ENCODE measurements at regions not wholly inside any gene's neighbourhood (a gene's known extent, or its start where the extent isn't known, plus 50 kb on each side); places are given as distances from the start of the nearest gene placed in this dataset.
A peak's percentile ranks its signal among the peaks of the same experiment; 100 is the strongest.

DNA sequence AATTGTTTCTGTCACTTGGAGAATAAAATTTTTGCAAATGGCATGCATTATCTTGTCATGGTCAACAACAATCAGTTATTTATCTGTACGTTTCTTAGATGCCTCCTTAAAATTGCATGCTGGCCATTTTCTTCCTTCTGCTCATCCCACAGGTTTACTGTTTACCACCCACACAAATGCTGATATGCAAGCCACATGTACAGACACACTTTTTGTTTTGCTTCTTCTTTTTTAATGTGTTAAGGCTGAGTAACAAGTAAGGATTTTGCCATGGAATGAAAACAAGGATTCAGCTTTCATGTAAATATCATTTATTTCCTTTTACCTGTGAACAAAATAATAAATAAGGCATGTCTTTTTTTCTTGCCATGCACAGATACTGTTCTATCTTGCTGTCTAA, 1077.1 kb upstream of the ZEB2 start:
- peaks cover 27% of the 10 kb centered on the region for H3K4me1 ChIP-seq (ENCODE audit: control insufficient read depth, insufficient read depth, low read length)
- no peaks in the 10 kb centered on the region for H3K27me3 ChIP-seq (ENCODE audit: control insufficient read depth, insufficient read depth, low read length)
- no peak overlapping the region for H3K27ac ChIP-seq (ENCODE audit: low read depth, low read length)
- no peaks in the 10 kb centered on the region for H3K9me3 ChIP-seq (ENCODE audit: control insufficient read depth, insufficient read depth, low read length)
- no peaks in the 10 kb centered on the region for H3K36me3 ChIP-seq (ENCODE audit: control insufficient read depth, insufficient read depth, low read length)
- H3K4me3 ChIP-seq (ENCODE audit: low read depth, low read length), result no peak overlapping the region
- H3K9ac ChIP-seq (ENCODE audit: low read depth, low read length), result no peak overlapping the region

DNA sequence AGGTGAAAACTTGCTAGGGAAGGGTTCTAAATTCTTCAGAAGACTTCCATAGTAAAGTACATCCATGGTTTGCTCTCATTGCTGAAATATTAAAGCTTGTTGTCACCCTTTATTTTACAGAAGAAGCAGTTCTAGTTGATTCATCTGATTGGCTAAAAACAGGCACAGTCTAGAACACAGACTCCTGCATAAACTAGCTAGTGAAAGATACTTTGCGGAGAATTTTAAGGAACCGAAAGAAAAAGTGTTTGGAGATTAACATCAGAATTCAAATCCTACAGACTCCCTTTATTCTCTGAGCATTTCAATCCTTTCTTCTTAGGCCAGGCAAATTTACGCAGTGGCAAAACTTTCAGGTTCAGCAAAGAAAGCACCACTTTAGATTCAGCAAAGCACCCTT, 1076.5 kb upstream of the ZEB2 start:
- no peaks in the 10 kb centered on the region for H3K36me3 ChIP-seq (ENCODE audit: control insufficient read depth, insufficient read depth, low read length)
- peaks cover 32% of the 10 kb centered on the region for H3K4me1 ChIP-seq (ENCODE audit: control insufficient read depth, insufficient read depth, low read length)
- no peak overlapping the region for H3K27ac ChIP-seq (ENCODE audit: low read depth, low read length)
- no peak overlapping the region for H3K4me3 ChIP-seq (ENCODE audit: low read depth, low read length)
- no peak overlapping the region for H3K9ac ChIP-seq (ENCODE audit: low read depth, low read length)
- H3K9me3 ChIP-seq (ENCODE audit: control insufficient read depth, insufficient read depth, low read length), result no peaks in the 10 kb centered on the region
- no peaks in the 10 kb centered on the region for H3K27me3 ChIP-seq (ENCODE audit: control insufficient read depth, insufficient read depth, low read length)

DNA sequence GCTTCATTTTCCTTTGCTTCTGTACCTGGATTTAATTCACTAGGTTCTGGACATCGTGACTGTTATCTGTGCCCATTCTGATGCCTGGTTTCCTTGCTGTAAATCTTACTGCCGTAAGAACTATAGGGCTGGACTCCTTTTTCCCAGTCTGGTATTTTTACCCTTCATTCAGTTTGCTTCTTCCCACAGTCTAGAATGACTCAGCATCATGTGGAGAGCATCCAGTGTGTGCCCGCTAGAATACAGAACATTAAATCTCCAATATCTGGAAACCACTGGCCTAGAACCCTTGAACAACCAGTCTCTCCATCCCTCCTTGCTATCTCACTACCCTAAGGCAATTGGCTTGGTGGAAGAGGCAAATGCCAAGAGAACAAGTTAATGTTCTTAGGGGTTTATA, 1075.4 kb upstream of the ZEB2 start:
- Histone ChIP-seq H3K36me3 (ENCODE audit: control insufficient read depth, insufficient read depth, low read length) (no peaks in the 10 kb centered on the region), H3K4me1 (ENCODE audit: control insufficient read depth, insufficient read depth, low read length) (peaks cover 38% of the 10 kb centered on the region), H3K9me3 (ENCODE audit: control insufficient read depth, insufficient read depth, low read length) (no peaks in the 10 kb centered on the region), H3K4me3 (ENCODE audit: low read depth, low read length) (no peak overlapping the region), H3K27me3 (ENCODE audit: control insufficient read depth, insufficient read depth, low read length) (no peaks in the 10 kb centered on the region), H3K27ac (ENCODE audit: low read depth, low read length) (no peak overlapping the region), H3K9ac (ENCODE audit: low read depth, low read length) (no peak overlapping the region)

DNA sequence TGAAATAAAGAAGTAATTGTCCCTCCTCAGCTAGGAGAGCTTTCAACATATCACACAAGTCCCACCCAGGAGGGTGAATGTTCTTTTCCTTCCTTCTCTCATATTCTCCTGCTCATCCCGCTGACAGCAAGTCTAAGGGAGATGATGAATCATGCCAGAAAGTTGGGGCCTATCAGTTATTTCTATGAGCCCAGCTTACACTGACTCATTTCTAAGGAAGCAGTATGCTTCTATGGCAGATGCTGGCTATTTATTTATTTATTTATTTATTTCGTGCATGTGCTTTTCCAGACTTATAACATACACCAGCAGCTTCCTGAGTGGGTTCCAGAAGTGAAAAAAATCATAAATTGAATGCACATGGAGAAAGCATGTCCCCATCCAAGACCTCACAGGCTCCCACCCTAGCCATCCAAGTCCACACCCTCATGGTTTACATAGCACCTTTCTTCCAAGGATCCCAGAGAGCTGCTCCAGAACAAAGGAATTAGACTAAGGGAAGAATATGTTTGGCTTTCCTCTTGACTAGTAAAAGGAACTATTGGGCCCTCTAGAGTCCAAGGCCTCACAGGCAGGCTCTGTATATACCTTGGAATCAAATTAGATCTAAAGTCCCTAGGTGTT, 1074.2 kb upstream of the ZEB2 start:
- no peak overlapping the region for H3K9ac ChIP-seq (ENCODE audit: low read depth, low read length)

DNA sequence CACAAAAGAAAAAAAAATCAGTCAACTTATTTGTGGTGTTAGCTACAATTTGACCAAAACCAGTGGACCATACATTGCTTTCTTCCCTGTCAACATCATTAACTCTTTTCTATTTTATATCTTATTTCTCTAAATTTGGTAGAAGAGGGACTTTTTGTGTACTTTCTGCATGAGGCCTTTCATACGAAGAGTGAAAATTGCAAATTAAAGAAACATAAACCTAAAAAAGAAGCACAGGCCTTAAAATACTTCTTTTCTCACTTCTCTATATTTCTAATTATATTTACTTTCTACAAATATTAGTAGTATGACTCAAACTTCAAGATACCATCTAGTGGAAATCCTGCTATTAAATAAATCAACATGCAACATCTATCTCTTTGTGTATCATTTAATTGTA, 1073.4 kb upstream of the ZEB2 start:
- Histone ChIP-seq H3K27me3 (ENCODE audit: control insufficient read depth, insufficient read depth, low read length) (no peaks in the 10 kb centered on the region), H3K9ac (ENCODE audit: low read depth, low read length) (no peak overlapping the region), H3K36me3 (ENCODE audit: control insufficient read depth, insufficient read depth, low read length) (no peaks in the 10 kb centered on the region), H3K4me3 (ENCODE audit: low read depth, low read length) (no peak overlapping the region), H3K4me1 (ENCODE audit: control insufficient read depth, insufficient read depth, low read length) (peaks cover 37% of the 10 kb centered on the region), H3K27ac (ENCODE audit: low read depth, low read length) (no peak overlapping the region), H3K9me3 (ENCODE audit: control insufficient read depth, insufficient read depth, low read length) (no peaks in the 10 kb centered on the region)

More for the DNA sequence above, 1074.2 kb upstream of the ZEB2 start:
- H3K27me3 ChIP-seq (ENCODE audit: control insufficient read depth, insufficient read depth, low read length), result no peaks in the 10 kb centered on the region
- H3K36me3 ChIP-seq (ENCODE audit: control insufficient read depth, insufficient read depth, low read length), result no peaks in the 10 kb centered on the region
- no peak overlapping the region for H3K27ac ChIP-seq (ENCODE audit: low read depth, low read length)
- no peak overlapping the region for H3K4me3 ChIP-seq (ENCODE audit: low read depth, low read length)
- H3K9me3 ChIP-seq (ENCODE audit: control insufficient read depth, insufficient read depth, low read length), result no peaks in the 10 kb centered on the region
- peaks cover 38% of the 10 kb centered on the region for H3K4me1 ChIP-seq (ENCODE audit: control insufficient read depth, insufficient read depth, low read length)

DNA sequence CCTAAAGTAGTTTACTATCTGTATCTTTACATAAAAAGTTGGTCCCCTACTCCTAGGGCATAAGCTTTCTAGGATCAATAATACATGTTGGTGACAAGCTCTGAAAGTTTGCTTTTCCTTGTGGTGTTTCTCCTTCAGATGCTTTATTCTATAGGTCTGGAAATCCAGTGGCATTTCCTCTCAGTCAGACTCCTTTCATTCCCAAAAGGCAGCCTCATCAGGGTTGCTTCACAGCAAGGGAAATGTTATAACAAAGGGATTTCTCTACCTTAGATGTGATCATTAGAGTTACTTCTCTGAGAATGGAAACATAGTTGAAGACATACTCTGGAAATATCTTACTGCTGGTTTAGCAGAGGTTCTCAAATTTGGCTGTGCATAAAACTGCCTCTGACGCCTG, 1072.4 kb upstream of the ZEB2 start:
- Histone ChIP-seq H3K9me3 (ENCODE audit: control insufficient read depth, insufficient read depth, low read length) (no peaks in the 10 kb centered on the region), H3K27me3 (ENCODE audit: control insufficient read depth, insufficient read depth, low read length) (no peaks in the 10 kb centered on the region), H3K9ac (ENCODE audit: low read depth, low read length) (no peak overlapping the region), H3K27ac (ENCODE audit: low read depth, low read length) (peak overlapping the region; percentile 72), H3K4me1 (ENCODE audit: control insufficient read depth, insufficient read depth, low read length) (peaks cover 31% of the 10 kb centered on the region), H3K36me3 (ENCODE audit: control insufficient read depth, insufficient read depth, low read length) (no peaks in the 10 kb centered on the region), H3K4me3 (ENCODE audit: low read depth, low read length) (no peak overlapping the region; the same call in 1 of the 2 replicates)

DNA sequence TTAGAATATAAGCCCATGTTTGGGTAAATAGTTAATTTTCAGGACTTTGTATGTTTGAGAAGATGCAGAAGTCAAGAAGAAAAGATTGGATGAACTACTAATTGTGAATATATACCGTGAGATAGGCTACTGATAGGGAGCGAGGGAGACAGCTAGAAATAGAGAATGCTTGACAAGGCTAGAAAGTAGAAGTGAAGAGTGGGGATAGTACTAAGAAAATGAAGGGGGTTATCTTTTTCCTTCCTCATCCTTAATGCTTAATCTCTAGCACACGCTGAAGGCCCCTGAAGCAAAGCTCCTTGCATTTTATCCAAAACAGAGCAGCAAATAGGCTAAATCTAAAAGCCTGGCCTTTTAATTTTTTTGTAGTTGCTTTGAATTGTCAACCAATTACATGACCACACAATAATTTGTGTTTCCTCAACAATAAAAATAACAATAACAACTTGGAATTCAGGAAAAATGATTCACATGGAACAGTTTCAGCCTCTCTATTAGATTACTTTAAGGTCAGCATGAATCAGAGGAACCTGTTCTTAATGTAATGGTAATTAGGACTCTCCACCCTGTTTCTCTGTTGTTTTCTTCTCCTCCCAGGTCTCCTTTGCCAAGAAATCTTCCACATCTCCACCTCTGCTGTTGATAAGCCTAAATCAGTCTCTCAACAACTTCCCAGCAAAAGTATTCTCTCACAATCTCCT, 1071.3 kb upstream of the ZEB2 start:
- Histone ChIP-seq H3K9ac (ENCODE audit: low read depth, low read length) (no peak overlapping the region), H3K9me3 (ENCODE audit: control insufficient read depth, insufficient read depth, low read length) (no peaks in the 10 kb centered on the region), H3K27me3 (ENCODE audit: control insufficient read depth, insufficient read depth, low read length) (no peaks in the 10 kb centered on the region), H3K27ac (ENCODE audit: low read depth, low read length) (peak overlapping the region; percentile 72), H3K4me3 (ENCODE audit: low read depth, low read length) (no peak overlapping the region), H3K36me3 (ENCODE audit: control insufficient read depth, insufficient read depth, low read length) (no peaks in the 10 kb centered on the region), H3K4me1 (ENCODE audit: control insufficient read depth, insufficient read depth, low read length) (peaks cover 31% of the 10 kb centered on the region)

DNA sequence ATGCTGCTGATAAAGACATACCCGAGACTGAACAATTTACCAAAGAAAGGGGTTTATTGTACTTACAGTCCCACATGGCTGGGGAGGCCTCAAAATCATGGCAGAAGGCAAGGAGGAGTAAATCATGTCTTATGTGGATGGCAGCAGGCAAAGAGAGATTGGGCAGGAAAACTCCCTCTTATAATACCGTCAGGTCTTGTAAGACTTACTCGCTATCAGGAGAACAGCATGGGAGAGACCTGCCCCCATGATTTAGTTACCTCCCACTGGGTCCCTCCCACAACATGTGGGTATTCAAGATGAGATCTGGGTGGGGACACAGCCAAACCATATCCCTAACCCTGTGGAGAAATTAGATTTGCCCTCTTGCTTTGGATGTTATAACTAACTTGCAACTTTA, 1068.0 kb upstream of the ZEB2 start:
- H3K36me3 ChIP-seq (ENCODE audit: control insufficient read depth, insufficient read depth, low read length), result no peaks in the 10 kb centered on the region
- no peak overlapping the region for H3K9ac ChIP-seq (ENCODE audit: low read depth, low read length)
- no peak overlapping the region for H3K27ac ChIP-seq (ENCODE audit: low read depth, low read length)
- peaks cover 20% of the 10 kb centered on the region for H3K4me1 ChIP-seq (ENCODE audit: control insufficient read depth, insufficient read depth, low read length)
- H3K27me3 ChIP-seq (ENCODE audit: control insufficient read depth, insufficient read depth, low read length), result no peaks in the 10 kb centered on the region
- no peak overlapping the region for H3K4me3 ChIP-seq (ENCODE audit: low read depth, low read length)
- H3K9me3 ChIP-seq (ENCODE audit: control insufficient read depth, insufficient read depth, low read length), result no peaks in the 10 kb centered on the region

DNA sequence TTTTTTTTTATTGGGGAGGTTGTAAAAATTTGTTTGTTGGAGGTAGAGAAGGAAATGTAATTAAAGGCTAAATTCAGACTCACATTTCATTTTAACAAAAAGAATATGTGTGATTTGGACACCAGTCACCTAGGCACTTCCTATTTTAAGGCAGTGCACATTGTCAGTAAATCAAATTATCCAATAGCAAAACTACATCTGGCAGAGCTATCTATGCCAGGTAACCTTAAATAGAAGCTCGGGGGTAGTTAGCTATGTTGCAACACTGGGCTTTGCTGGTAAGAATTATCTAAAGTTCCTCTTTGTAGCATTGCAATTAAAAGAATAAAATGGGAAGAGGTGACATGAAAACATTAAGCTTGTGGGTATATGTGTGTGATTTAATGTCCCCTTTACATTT, 1064.4 kb upstream of the ZEB2 start:
- H3K36me3 ChIP-seq (ENCODE audit: control insufficient read depth, insufficient read depth, low read length), result no peaks in the 10 kb centered on the region
- no peaks in the 10 kb centered on the region for H3K9me3 ChIP-seq (ENCODE audit: control insufficient read depth, insufficient read depth, low read length)
- H3K4me3 ChIP-seq (ENCODE audit: low read depth, low read length), result no peak overlapping the region
- no peak overlapping the region for H3K9ac ChIP-seq (ENCODE audit: low read depth, low read length)
- H3K27ac ChIP-seq (ENCODE audit: low read depth, low read length), result no peak overlapping the region
- no peaks in the 10 kb centered on the region for H3K4me1 ChIP-seq (ENCODE audit: control insufficient read depth, insufficient read depth, low read length)
- no peaks in the 10 kb centered on the region for H3K27me3 ChIP-seq (ENCODE audit: control insufficient read depth, insufficient read depth, low read length)

DNA sequence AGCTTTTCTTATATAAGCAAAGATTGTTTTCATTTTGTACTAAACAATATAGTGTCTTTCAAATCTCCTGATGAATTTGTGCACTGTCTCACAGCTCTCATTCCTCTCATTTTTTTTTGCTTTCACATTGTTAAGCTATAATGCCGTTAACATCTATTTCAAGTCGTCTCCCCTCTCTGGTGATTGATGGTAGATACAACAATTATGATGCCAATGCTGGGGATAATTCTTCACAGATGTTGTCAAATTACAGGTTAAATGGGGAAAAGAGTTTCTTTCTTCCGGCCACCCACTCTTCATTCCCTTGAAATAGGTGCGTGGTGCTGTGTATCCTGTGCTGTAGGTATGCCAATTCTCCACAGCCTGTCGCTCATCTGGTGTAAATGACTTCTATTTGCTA, 1053.7 kb upstream of the ZEB2 start:
- Histone ChIP-seq H3K4me3 (ENCODE audit: low read depth, low read length) (no peak overlapping the region), H3K27me3 (ENCODE audit: control insufficient read depth, insufficient read depth, low read length) (no peaks in the 10 kb centered on the region), H3K36me3 (ENCODE audit: control insufficient read depth, insufficient read depth, low read length) (no peaks in the 10 kb centered on the region), H3K9ac (ENCODE audit: low read depth, low read length) (no peak overlapping the region), H3K27ac (ENCODE audit: low read depth, low read length) (no peak overlapping the region), H3K4me1 (ENCODE audit: control insufficient read depth, insufficient read depth, low read length) (no peaks in the 10 kb centered on the region), H3K9me3 (ENCODE audit: control insufficient read depth, insufficient read depth, low read length) (no peaks in the 10 kb centered on the region)

DNA sequence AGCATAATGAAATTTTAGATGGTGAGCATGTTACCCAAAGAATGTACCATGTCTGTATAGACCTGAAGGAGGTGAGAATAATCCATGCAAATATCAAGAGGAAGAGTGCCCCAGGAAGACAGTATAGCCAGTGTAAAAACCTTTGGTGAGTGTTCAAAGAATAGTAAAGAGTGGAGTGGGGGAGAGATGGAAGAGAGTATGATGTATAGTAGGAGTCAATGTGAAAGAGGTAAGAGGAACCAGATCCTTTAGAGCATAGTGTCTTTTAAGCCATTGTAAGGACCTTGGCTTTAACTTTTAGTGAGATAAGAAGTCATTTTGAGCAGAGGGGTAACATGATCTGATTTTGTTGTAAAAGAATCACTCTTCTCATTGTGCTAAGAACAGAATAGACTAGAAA, 1052.3 kb upstream of the ZEB2 start:
- Histone ChIP-seq H3K9me3 (ENCODE audit: control insufficient read depth, insufficient read depth, low read length) (no peaks in the 10 kb centered on the region), H3K4me3 (ENCODE audit: low read depth, low read length) (no peak overlapping the region), H3K4me1 (ENCODE audit: control insufficient read depth, insufficient read depth, low read length) (no peaks in the 10 kb centered on the region), H3K27me3 (ENCODE audit: control insufficient read depth, insufficient read depth, low read length) (no peaks in the 10 kb centered on the region), H3K9ac (ENCODE audit: low read depth, low read length) (no peak overlapping the region), H3K27ac (ENCODE audit: low read depth, low read length) (no peak overlapping the region), H3K36me3 (ENCODE audit: control insufficient read depth, insufficient read depth, low read length) (no peaks in the 10 kb centered on the region)

Measured in HUES48 (cell line).